ENCODE measurements at regions not wholly inside any gene's neighbourhood (a gene's known extent, or its start where the extent isn't known, plus 50 kb on each side); places are given as distances from the start of the nearest gene placed in this dataset.

DNA sequence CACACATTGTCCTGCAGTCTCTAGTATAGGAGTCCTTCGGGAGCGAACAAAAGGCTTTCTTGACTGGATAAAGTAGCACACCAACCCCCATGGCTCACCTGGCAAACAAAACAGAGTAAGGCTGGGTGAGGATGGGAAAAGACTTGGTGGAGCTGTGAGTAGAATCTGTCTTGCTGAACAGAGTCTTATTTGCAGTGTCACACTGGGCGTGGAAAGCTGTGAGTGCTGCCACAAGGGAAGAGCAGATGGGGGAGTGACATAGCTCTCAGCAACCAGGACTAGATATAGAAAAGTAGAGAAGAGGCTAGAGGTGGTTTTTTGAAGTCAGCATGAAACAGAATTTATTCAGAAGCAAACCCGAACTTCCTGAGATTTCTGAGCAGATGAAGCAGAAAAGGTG lies 137.2 kb upstream of the ESX1 start:
- TF ChIP-seq, protein P1, sequence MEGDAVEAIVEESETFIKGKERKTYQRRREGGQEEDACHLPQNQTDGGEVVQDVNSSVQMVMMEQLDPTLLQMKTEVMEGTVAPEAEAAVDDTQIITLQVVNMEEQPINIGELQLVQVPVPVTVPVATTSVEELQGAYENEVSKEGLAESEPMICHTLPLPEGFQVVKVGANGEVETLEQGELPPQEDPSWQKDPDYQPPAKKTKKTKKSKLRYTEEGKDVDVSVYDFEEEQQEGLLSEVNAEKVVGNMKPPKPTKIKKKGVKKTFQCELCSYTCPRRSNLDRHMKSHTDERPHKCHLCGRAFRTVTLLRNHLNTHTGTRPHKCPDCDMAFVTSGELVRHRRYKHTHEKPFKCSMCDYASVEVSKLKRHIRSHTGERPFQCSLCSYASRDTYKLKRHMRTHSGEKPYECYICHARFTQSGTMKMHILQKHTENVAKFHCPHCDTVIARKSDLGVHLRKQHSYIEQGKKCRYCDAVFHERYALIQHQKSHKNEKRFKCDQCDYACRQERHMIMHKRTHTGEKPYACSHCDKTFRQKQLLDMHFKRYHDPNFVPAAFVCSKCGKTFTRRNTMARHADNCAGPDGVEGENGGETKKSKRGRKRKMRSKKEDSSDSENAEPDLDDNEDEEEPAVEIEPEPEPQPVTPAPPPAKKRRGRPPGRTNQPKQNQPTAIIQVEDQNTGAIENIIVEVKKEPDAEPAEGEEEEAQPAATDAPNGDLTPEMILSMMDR (conservative IDR thresholded peaks at IDR 0.05; ENCODE audit: low read depth, low read length), result no peak
- no peak for TF ChIP-seq EZH2 (IDR thresholded peaks at IDR 0.05; ENCODE audit: borderline replicate concordance, low read depth, low read length, poor library complexity, severe bottlenecking)
